Natural killer cell (primary cell): ENCODE measurements at regions not wholly inside any gene's neighbourhood (a gene's known extent, or its start where the extent isn't known, plus 50 kb on each side); places are given as distances from the start of the nearest gene placed in this dataset.

Experiments
- ATAC-seq, 3 donors: fragments of 150-1000 bp in 2 of 3; fragments of 200-7000 bp in 1 of 3; cut with Tn5 transposase; 1 replicate in 1 of 3; 2 replicates in 2 of 3; pipeline ENCODE4 v1.10.0; 2021; ENCODE audit warnings: mild to moderate bottlenecking in 2 of 3, moderate library complexity in 2 of 3
- DNase-seq, 2 donors: peaks; one replicate each; pipeline versions ENCODE4 v3.0.0 to v3.0.0-alpha.2; 2013 to 2021; ENCODE audit warnings: mixed read lengths in 1 of 2
- H3K27ac ChIP-seq: one replicate; pipeline ENCODE4 v1.5.1; 2013; ENCODE audit warnings: mild to moderate bottlenecking, low read length
- H3K27me3 ChIP-seq: one replicate; pipeline ENCODE4 v1.6.1; 2013; ENCODE audit warnings: low read length; ENCODE audit not compliant: control insufficient read depth, insufficient read depth
- H3K36me3 ChIP-seq: one replicate; pipeline ENCODE4 v1.6.1; 2013; ENCODE audit warnings: low read length; ENCODE audit not compliant: control insufficient read depth, insufficient read depth
- H3K4me1 ChIP-seq: one replicate; pipeline ENCODE4 v1.6.1; 2013; ENCODE audit warnings: low read length; ENCODE audit not compliant: control insufficient read depth, insufficient read depth
- H3K4me3 ChIP-seq: one replicate; pipeline ENCODE4 v1.5.1; 2013; ENCODE audit warnings: low read length
- H3K9me3 ChIP-seq: one replicate; pipeline ENCODE4 v1.6.1; 2013; ENCODE audit warnings: low read length; ENCODE audit not compliant: control insufficient read depth, insufficient read depth
- H3K27ac Mint-ChIP-seq, 2 donors: one replicate each; pipeline ENCODE4 v1.8.0; 2022; ENCODE audit warnings: mild to moderate bottlenecking in 2 of 2, mixed read lengths in 2 of 2, moderate library complexity in 1 of 2
- H3K27me3 Mint-ChIP-seq, 2 donors: one replicate each; pipeline ENCODE4 v1.8.0; 2022; ENCODE audit warnings: low read depth in 2 of 2, mixed read lengths in 2 of 2
- H3K36me3 Mint-ChIP-seq: one replicate; pipeline ENCODE4 v1.8.0; 2022; ENCODE audit warnings: mixed read lengths
- H3K4me1 Mint-ChIP-seq, 2 donors: one replicate each; pipeline ENCODE4 v1.8.0; 2022; ENCODE audit warnings: mixed read lengths in 2 of 2
- H3K4me3 Mint-ChIP-seq: one replicate; pipeline ENCODE4 v1.8.0; 2022; ENCODE audit warnings: mild to moderate bottlenecking, moderate library complexity, mixed read lengths
- H3K9me3 Mint-ChIP-seq, 2 donors: one replicate each; pipeline ENCODE4 v1.8.0; 2022; ENCODE audit warnings: mixed read lengths in 2 of 2
- WGBS: methylation state at CpG from one replicate; pipeline ENCODE4 v1.1.7; 2013; ENCODE audit warnings: missing lambda C conversion rate; ENCODE audit not compliant: insufficient coverage; 5-methylcytosine and 5-hydroxymethylcytosine counted together
- intact Hi-C: fragments of 100-400 bp; cut with micrococcal nuclease; formaldehyde crosslinking; loops from one replicate; pipeline ENCODE4 v1.14.2; 2022
- TF ChIP-seq, protein P1 (sequence below): fragments of 200-600 bp; IDR thresholded peaks from one replicate; pipeline ENCODE4 v1.8.0; 2022; ENCODE audit warnings: antibody characterized with exemption

DNA sequence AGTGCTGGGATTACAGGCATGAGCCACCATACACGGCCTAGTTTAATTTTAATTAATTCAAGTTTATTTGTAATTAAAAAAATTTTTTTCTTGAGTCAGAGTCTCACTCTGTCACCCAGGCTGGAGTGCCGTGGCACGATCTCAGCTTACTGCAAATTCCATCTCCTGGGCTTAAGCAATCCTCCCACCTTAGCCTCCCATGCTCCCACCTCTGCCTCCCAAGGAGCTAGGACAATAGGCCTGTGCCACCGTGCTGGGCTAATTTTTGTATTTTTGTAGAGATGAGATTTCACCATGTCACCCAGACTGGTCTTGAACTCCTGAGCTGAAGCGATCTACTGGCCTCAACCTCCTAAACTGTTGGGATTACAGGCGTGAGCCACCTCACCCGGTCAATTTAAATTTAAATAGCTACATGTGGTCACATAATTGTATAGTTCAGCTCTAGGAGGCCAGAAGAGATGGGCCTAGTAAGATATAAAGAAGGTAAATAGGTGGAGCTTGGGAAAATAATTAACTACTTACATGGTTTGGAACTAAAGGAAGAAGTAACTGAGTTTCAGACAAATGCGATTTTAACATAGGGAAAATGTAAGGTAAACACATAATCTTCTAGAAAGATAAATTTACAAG lies 220.0 kb upstream of the CITED2 start:
- Histone ChIP-seq H3K27ac (no peak overlapping the region), H3K9me3 (no peaks in the 10 kb centered on the region), H3K4me1 (no peaks in the 10 kb centered on the region), H3K36me3 (no peaks in the 10 kb centered on the region), H3K27me3 (no peaks in the 10 kb centered on the region), H3K4me3 (no peak overlapping the region)
- peaks cover 3 to 6% of the 10 kb centered on the region in 2 donors for H3K27me3 Mint-ChIP-seq
- no peaks in the 10 kb centered on the region for H3K36me3 Mint-ChIP-seq
- H3K9me3 Mint-ChIP-seq = no peaks in the 10 kb centered on the region
- intact Hi-C loops = no loop called here
- no peaks in the 10 kb centered on the region for H3K4me1 Mint-ChIP-seq
- DNase-seq (no peak), ATAC-seq (no peak)
- no peak overlapping the region for H3K4me3 Mint-ChIP-seq
- TF ChIP-seq, protein P1, sequence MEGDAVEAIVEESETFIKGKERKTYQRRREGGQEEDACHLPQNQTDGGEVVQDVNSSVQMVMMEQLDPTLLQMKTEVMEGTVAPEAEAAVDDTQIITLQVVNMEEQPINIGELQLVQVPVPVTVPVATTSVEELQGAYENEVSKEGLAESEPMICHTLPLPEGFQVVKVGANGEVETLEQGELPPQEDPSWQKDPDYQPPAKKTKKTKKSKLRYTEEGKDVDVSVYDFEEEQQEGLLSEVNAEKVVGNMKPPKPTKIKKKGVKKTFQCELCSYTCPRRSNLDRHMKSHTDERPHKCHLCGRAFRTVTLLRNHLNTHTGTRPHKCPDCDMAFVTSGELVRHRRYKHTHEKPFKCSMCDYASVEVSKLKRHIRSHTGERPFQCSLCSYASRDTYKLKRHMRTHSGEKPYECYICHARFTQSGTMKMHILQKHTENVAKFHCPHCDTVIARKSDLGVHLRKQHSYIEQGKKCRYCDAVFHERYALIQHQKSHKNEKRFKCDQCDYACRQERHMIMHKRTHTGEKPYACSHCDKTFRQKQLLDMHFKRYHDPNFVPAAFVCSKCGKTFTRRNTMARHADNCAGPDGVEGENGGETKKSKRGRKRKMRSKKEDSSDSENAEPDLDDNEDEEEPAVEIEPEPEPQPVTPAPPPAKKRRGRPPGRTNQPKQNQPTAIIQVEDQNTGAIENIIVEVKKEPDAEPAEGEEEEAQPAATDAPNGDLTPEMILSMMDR = no peak
- WGBS = 97% methylated on average over 6 of the region's 8 CpGs
- no peak overlapping the region for H3K27ac Mint-ChIP-seq

DNA sequence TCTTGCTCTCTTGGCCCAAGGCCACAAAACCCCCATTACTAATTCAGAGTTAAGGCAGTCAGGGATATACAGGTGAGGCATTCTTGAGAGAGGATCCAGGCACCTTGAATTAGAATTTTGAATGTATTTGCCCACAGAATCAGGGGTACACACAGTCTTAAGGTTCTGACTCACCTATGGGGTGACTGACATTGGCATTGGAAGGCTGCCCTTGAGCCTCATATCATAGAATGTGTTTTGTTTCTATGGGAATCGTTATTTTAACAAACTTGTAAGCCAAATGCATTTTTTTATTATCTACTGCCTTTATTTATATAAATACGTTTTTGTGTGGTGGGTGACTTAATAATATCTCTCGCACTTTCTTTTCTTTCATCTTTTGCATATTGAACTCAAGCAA lies 218.6 kb upstream of the CITED2 start:
- Mint-ChIP-seq H3K9me3 (no peaks in the 10 kb centered on the region), H3K4me3 (no peak overlapping the region), H3K27me3 (peaks cover 6 to 13% of the 10 kb centered on the region in 2 donors), H3K36me3 (no peaks in the 10 kb centered on the region), H3K27ac (no peak overlapping the region), H3K4me1 (no peaks in the 10 kb centered on the region)
- WGBS = no CpG with 5 or more reads among the region's 3 CpGs
- no peaks in the 10 kb centered on the region for H3K36me3 ChIP-seq
- H3K27ac ChIP-seq = no peak overlapping the region
- H3K4me3 ChIP-seq = no peak overlapping the region
- H3K4me1 ChIP-seq = no peaks in the 10 kb centered on the region
- TF ChIP-seq, protein P1 = no peak
- DNase-seq = no peak
- ATAC-seq = no peak
- no peaks in the 10 kb centered on the region for H3K9me3 ChIP-seq
- no peaks in the 10 kb centered on the region for H3K27me3 ChIP-seq
- intact Hi-C loops = no loop called here

DNA sequence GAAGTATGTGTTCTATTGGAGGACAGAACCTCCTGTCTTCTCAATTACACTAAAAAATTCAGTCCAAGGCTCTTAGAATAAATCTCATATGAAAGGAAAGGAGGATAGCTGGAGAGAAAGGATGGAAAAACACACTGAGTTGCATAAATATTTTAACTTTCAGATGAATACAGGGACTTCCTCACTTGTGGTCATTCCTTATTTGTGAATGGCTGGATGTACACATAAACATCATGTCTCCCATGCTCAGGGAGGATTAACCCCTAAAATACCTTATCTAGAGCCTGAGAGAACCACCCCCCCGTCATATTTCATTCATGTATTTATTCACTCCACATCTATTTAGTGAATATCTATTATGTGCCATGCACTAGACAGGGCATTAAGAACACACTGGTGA lies 217.6 kb upstream of the CITED2 start:
- no peaks in the 10 kb centered on the region for H3K4me1 Mint-ChIP-seq
- H3K4me3 Mint-ChIP-seq = no peak overlapping the region
- intact Hi-C loops = no loop called here
- H3K4me3 ChIP-seq = no peak overlapping the region
- peaks cover 6 to 13% of the 10 kb centered on the region in 2 donors for H3K27me3 Mint-ChIP-seq
- H3K27ac ChIP-seq = no peak overlapping the region
- no peaks in the 10 kb centered on the region for H3K36me3 Mint-ChIP-seq
- TF ChIP-seq, protein P1 = no peak
- no peaks in the 10 kb centered on the region for H3K27me3 ChIP-seq
- no peak overlapping the region for H3K27ac Mint-ChIP-seq
- no peaks in the 10 kb centered on the region for H3K36me3 ChIP-seq
- WGBS = 63% methylated on average over 1 of the region's 1 CpG
- no peaks in the 10 kb centered on the region for H3K9me3 Mint-ChIP-seq
- ATAC-seq (no peak), DNase-seq (no peak)
- H3K9me3 ChIP-seq = no peaks in the 10 kb centered on the region
- no peaks in the 10 kb centered on the region for H3K4me1 ChIP-seq
